ENCODE measurements at regions not wholly inside any gene's neighbourhood (a gene's known extent, or its start where the extent isn't known, plus 50 kb on each side); places are given as distances from the start of the nearest gene placed in this dataset.

DNA sequence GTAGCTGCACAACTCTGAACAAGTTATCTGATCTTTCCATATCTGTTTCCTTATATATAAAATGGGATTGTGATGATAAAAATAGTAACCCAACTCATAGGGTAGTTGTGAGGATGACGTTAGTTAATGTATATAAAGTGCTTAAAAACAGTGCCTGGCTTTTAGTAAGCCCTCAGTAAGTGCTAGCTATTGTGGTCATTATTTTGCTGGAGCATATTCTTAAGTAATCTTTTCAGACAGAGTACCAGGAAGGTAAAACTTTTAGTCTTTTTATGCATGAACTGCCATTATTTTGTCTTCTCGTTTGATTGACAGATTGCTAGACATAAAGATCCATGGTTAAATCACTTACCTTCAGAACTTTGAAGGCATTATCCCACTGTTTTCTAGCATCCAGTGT is 62.5 kb upstream of the SIM2 start:
- FAIRE-seq = no peak

DNA sequence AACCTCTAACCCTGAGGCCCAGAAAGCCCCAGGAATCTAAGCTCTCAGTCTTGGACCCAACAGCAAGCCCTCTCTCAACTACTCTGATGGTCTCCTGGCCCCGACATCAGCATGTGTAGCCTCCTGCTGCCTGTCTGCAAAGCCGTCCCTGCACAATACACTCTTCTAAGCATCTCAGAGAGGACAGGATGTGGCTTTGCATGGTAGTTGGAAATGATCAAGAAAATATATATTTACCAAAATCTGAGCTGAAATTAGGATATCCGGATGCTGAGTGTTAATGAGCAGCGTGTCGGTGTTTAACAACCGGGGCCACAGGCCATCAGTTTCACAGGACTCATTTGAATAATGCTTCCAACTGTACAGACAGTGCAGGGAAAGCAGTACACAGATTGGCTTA is 59.1 kb upstream of the SIM2 start:
- no peak for FAIRE-seq

DNA sequence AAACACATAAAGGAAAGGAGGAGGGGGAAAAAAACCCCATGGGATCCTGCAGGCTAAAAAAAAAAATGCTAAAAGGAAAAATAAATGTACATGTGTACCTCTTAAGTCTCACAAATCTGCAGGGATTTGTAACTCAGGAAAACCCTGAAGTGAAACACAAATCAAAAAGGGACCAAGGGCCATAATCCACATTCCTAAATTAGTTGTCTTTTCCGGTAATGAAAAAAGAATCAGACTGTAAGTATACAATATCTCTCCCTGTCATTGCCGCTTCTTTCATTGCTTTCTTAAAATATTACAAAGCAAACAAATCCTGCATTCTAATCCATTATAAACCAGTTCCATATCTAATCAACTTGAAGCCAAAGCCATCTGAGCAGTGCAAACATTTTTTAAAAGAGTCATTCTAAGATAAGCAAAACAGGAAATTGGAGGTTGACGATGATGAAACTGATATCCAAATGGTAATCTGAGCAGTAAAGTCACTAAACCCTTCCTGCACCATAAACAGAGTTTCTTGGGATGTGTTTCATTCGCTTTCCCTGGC is 58.7 kb upstream of the SIM2 start:
- no peak for FAIRE-seq

DNA sequence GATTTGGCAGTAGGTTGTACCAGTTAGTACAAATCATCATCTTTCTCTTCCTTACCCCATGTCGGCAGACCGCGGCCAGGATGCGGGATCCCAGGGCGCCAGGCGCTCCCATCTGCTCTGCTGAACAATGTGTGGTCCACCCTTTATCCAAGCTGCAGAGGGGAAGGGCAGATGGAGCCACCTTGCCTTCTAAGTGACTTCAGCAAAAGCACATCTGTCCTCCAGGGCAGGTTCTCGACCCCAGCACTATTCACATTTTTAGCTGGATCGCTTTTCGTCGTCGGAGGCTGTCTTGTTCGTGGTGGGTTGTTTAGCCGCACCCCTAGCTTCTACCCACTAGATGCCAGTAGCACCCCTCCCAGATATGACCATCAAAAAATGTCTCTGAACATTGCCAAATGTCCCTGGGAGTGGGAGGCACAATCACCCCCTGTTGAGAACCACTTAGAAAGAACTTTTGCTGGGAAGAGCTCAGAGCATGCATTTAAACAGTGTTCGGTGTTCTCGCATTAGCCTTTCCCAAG is 58.1 kb upstream of the SIM2 start:
- no peak for FAIRE-seq

DNA sequence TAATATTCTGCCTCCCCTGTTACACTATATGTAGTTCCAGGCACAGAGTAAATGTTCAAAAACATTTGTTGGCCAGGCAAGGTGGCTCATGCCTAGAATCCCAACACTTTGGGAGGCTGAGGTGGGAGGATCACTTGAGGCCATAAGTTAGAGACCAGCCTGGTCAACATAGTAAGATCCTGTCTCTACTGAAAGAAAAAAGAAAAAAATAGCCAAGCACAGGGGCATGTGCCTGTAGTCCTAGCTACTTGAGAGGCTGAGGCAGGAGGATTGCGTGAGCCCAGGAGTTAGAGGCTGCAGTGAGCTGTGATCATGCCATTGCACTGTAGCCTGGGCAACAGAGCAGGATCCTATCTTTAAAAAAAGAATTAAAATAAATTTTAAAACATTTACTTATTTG is 57.6 kb upstream of the SIM2 start:
- FAIRE-seq = no peak

DNA sequence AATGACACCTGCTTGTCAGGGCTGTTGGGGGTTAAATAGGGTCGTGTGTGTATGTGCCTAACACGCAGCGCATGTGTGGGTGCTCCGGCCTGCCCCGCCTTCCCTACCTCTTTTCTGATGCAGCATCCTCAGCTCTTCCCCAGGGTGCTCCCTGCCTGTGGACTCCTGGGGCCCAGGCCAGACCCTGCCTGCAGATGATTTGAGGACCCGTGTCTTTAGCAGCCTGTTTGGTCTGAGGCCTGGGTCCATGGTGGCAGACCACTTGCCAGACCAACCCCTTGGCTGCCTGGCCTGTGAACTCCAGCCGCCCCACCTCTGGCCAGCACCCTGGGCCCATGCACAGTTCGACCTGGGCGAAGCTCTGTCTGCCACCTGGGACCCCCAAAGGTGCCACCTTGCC is 57.0 kb upstream of the SIM2 start:
- no peak for FAIRE-seq

DNA sequence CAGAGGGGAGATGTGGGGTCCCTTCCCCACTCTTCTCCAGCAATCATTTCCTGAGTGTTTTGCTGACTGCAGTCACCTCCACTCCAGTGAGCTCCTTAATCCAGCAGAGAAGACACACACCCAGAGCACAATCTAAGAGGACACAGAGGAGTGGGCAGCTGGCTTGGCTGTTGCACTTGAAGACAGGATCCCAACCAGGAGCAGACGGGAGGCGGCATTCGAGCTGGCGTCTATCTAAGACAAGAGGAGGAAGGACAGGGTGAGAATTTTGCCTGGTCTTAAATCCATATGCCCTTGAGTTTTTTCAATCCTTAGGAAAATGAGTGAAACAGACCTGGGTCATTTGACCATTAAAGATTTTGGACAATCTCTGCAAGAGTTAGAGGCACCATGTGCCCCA is 56.1 kb upstream of the SIM2 start:
- FAIRE-seq = no peak

DNA sequence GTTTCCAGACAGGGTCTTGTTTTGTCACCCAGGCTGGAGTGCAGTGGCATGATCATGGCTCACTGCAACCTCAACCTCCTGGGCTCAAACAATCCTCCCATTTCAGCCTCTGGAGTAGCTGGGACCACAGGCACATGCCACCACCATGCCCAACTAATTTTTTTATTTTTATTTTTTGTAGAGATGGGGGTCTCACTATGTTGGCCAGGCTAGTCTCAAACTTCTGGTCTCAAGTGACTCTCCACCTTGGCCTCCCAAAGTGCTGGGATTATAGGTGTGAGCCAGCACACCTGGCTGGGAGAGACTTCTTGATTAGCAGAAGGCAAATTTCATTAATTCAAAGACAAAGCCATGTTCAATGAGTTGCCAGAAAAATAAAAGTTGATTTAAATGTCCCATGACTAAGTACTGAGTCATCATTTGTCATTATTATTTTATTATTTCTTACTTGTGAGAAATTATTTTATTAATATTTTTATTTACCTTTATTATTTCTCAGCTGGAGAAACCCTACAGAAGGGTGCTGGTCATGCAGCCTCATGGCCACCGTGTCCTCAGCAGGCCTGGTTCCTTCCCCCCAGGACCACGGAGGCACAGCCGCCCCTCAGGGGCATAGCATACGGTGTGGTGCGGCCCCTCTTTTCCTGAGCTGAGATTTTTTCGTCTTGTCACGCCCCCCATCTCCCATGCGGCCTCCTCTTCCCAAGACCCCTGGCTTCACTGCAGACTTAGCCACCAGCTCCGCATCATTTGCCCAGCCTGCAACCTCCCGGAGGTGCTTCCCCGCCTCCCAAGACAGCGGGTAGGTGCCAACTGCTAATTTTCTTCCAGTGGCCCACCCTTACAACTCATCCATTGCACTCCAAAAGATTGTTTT is 55.3 kb upstream of the SIM2 start:
- FAIRE-seq = no peak

DNA sequence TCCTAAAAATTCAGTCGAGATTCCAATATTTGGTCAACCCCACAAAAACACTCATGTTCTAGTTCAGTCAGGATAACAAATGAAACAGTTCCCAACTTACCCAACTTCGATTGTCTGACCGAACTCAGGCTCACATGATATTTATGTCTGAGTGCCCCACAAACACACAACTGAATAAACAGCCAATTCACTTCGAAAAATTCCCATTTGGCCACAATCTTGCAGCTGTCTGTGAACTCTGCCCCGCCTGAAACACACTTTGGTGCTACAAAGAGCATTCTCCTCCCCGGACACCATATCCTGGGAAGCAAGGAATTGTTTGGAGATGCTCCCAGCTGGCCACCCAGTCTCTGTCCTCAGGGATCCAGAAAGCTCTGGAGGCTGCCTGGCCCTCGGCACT is 52.9 kb upstream of the SIM2 start:
- FAIRE-seq = no peak

DNA sequence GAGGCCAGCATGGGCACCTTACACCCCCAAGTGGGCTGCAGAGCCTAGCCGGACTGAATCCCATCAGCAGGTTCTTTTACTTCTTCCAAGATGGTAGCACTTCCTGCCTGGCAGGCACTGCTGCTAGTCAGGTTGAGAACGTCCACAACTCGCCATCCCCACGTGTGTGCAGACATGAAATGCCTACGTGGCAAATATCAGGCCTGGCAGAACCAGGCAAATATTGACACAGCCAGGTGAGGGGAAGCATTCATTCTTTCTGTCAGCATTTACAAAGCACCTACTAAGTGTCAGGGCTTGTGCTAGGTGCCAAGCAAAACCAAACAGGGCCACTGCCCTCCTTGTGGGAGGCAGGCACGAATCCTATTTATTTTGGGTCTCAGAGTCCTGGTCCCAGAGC is 52.3 kb upstream of the SIM2 start:
- FAIRE-seq = no peak

DNA sequence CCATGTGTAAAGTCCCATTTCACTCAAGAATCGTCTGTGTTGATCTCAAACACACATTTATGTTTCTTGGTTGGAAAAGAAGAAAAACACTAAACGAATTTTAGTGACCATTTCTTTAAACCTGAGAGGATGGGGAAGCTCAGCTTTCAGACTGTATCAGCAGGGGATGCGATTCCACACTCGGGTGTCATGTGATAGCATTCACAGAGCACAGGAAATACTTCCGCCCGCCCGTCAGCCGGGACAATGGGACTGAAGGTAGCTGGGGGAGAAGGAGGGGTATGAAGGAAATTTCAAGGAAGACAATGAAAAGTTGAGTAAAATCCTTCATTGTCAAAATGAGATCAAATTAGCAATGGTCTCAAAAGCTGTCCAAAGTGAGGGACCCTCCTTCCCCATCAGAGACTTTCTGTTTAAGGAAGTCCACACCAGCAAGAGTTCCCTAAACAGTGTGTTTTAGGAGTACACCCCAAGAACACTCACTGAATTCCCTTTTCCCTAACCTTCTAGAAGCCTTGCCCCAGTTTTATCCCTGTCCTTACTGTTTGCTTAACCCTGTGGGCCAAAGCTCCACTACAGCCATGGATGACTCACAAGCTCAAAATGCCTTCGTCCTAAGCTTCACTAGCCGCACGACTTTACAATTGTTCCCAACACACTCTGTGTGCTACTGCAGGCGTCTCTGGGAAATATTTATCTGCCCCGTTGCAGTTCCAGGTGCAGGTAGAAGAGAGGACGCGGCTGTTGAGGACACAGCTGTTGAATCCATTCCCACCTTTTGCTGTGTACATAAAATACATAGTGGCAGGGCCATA is 51.4 kb upstream of the SIM2 start:
- FAIRE-seq = no peak
